ENCODE measurements at regions not wholly inside any gene's neighbourhood (a gene's known extent, or its start where the extent isn't known, plus 50 kb on each side); places are given as distances from the start of the nearest gene placed in this dataset.

DNA sequence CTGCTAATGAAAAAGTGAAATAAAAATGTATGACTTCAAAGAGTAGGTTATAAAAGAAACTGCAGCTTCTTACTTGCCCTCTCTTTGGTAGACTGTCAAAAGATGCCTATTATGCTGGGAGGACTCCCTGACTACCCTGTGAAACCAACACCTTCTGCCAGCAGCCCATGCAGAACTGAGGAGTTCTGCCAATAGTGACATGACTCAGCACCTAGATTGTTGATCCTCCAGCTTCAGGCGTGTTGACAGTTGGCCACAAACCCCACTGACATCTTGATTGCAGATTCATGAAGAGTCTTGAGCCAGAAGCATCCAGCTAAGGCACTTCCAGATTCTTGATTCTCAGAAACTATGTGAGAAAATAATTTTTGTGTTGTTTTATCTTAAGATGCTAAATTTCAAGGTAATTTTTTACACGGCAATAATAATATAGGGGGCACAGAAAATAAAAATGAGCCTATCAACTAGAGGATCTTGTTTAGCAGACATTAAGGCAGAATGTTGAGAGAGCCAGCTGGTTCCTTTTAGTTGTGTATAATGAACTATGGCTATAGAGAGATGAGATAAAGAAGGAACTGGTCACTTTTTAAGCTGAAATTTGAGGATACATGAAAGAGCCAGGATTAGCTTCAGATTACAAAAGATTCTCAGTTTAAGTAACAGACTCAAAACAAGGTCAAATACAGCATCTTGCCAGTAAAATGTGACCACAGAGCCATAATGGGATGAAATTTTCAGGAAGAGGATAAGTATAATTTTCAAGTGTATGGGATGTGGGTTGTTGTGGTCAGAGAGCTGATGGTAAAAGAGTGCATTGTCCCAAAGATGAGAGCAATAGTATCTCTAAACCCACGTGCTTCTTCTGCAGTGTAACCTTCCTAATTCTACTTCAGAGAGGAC, 588.7 kb upstream of the CBLB start:
- Mint-ChIP-seq H3K9me3 (ENCODE audit: unreplicated experiment) (no peaks in the 10 kb centered on the region), H3K36me3 (ENCODE audit: unreplicated experiment) (peaks cover 4% of the 10 kb centered on the region), H3K4me1 (ENCODE audit: low read depth, unreplicated experiment) (peaks cover 5% of the 10 kb centered on the region), H3K27me3 (ENCODE audit: unreplicated experiment) (no peaks in the 10 kb centered on the region), H3K27ac (ENCODE audit: unreplicated experiment) (no peak overlapping the region), H3K4me3 (ENCODE audit: unreplicated experiment) (no peak overlapping the region)
- TF ChIP-seq, protein P1, sequence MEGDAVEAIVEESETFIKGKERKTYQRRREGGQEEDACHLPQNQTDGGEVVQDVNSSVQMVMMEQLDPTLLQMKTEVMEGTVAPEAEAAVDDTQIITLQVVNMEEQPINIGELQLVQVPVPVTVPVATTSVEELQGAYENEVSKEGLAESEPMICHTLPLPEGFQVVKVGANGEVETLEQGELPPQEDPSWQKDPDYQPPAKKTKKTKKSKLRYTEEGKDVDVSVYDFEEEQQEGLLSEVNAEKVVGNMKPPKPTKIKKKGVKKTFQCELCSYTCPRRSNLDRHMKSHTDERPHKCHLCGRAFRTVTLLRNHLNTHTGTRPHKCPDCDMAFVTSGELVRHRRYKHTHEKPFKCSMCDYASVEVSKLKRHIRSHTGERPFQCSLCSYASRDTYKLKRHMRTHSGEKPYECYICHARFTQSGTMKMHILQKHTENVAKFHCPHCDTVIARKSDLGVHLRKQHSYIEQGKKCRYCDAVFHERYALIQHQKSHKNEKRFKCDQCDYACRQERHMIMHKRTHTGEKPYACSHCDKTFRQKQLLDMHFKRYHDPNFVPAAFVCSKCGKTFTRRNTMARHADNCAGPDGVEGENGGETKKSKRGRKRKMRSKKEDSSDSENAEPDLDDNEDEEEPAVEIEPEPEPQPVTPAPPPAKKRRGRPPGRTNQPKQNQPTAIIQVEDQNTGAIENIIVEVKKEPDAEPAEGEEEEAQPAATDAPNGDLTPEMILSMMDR (IDR thresholded peaks at IDR 0.05; ENCODE audit: partially characterized antibody, unreplicated experiment), result no peak
- DNase-seq, result no peak

DNA sequence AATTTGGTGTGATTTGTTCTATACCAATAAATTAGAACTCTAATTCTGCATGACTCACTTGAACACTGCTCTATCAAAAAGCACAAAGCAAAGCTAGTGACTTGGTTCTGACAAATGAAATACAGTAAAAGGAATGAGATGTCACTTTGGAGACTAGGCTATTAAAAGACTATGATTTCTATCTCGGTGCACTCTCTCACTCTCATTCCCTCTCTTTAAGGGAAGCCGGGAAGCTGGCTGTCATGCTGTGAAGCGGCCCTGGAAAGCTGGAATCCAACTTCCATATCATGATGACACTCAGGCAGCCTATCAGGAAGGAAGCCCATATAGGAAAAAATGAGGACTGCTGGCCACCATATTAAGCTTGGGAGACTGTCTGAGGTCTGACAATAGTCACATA, 590.1 kb upstream of the CBLB start:
- no peak for DNase-seq
- Mint-ChIP-seq H3K36me3 (ENCODE audit: unreplicated experiment) (peaks cover 4% of the 10 kb centered on the region), H3K4me3 (ENCODE audit: unreplicated experiment) (no peak overlapping the region), H3K9me3 (ENCODE audit: unreplicated experiment) (no peaks in the 10 kb centered on the region), H3K4me1 (ENCODE audit: low read depth, unreplicated experiment) (peaks cover 5% of the 10 kb centered on the region), H3K27ac (ENCODE audit: unreplicated experiment) (no peak overlapping the region), H3K27me3 (ENCODE audit: unreplicated experiment) (no peaks in the 10 kb centered on the region)
- TF ChIP-seq, protein P1 (IDR thresholded peaks at IDR 0.05; ENCODE audit: partially characterized antibody, unreplicated experiment), result no peak

DNA sequence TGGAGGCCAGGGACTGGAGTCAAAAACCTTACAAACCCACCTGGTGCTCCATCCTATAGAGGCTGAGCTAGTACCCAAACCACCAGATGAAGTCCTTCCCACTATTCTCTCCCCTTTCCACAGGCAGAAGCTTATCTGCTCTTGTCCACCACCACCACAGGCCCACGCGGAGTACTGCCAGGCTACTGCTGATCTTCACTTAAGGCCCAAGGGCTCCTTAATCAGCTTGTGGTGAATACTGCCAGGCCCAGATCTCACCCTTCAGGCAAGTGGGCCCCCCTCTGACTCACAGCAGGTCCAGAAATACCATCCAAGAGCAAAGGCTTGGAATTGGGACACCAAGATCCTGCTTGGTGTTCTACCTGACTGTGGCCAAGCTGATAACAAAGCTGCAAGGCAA, 598.1 kb upstream of the CBLB start:
- DNase-seq, result no peak
- H3K4me1 Mint-ChIP-seq (ENCODE audit: low read depth, unreplicated experiment), result no peaks in the 10 kb centered on the region
- H3K27ac Mint-ChIP-seq (ENCODE audit: unreplicated experiment), result no peak overlapping the region
- H3K36me3 Mint-ChIP-seq (ENCODE audit: unreplicated experiment), result no peaks in the 10 kb centered on the region
- H3K27me3 Mint-ChIP-seq (ENCODE audit: unreplicated experiment), result no peaks in the 10 kb centered on the region
- H3K4me3 Mint-ChIP-seq (ENCODE audit: unreplicated experiment), result no peak overlapping the region
- H3K9me3 Mint-ChIP-seq (ENCODE audit: unreplicated experiment), result peaks cover 3% of the 10 kb centered on the region
- TF ChIP-seq, protein P1 (IDR thresholded peaks at IDR 0.05; ENCODE audit: partially characterized antibody, unreplicated experiment), result no peak

DNA sequence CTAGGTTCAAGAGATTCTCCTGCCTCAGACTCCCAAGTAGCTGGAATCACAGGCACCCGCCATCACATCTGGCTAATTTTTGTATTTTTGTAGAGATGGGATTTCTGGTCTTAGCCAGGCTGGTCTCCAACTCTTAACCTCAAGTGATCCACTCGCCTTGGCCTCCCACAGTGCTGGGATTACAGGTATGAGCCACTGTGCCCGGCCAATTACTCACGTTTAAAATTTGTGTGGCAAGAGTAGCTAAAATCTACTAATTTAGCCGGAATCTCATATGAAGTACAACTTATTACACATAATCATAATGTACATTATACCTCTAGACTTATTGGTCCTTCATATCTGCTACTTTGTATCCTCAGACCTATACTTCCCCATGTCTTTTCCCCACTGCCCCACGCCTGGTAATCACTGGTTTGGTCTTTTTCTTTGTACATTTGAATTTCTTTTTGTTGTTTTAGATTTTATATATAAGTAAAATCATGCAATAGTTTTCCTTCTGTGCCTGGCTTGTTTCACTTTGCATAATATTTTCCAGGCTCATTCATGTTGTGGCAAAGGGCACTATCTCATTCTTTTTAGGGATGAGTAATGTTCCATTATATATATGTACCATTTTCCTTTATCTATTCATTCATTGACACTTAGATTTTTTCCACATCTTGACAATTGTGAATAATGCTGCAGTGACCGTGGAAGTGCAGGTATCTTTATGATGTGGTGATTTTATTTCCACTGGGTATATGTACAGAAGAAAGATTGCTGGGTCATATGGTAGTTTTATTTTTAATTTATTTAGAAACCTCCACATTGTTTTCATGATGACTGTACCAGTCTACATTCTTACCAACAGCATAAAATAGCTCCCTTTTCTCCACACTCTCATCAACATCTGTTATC, 605.0 kb upstream of the CBLB start:
- Mint-ChIP-seq H3K4me3 (ENCODE audit: unreplicated experiment) (no peak overlapping the region), H3K9me3 (ENCODE audit: unreplicated experiment) (peaks cover 3% of the 10 kb centered on the region), H3K36me3 (ENCODE audit: unreplicated experiment) (peaks cover 9% of the 10 kb centered on the region), H3K27me3 (ENCODE audit: unreplicated experiment) (no peaks in the 10 kb centered on the region), H3K4me1 (ENCODE audit: low read depth, unreplicated experiment) (no peaks in the 10 kb centered on the region), H3K27ac (ENCODE audit: unreplicated experiment) (no peak overlapping the region)
- DNase-seq, result no peak
- TF ChIP-seq, protein P1 (IDR thresholded peaks at IDR 0.05; ENCODE audit: partially characterized antibody, unreplicated experiment), result no peak

All from glutamatergic neuron (in vitro differentiated cells).